HCT116 (cell line): ENCODE measurements at regions not wholly inside any gene's neighbourhood (a gene's known extent, or its start where the extent isn't known, plus 50 kb on each side); places are given as distances from the start of the nearest gene placed in this dataset.
"Not testable (repeated sequence)": the region's sequence is repeated elsewhere in the genome, so short reads cannot be mapped to it uniquely, and the experiment has no call there.

Source experiments
- EZH2 ChIP-seq: fragments of 200-600 bp; sonication (generic); IDR thresholded peaks from 2 replicates; pipeline ENCODE4 v1.6.1; 2017; ENCODE audit warnings: antibody characterized with exemption, mixed run types
- EZH2phosphoT487 ChIP-seq: fragments of 200-600 bp; IDR thresholded peaks from 2 replicates; pipeline ENCODE4 v1.6.1; 2018; ENCODE audit warnings: antibody characterized with exemption, borderline replicate concordance
- FOSL1 ChIP-seq: IDR thresholded peaks from 2 replicates; pipeline ENCODE4 v1.6.1; 2012; ENCODE audit warnings: low read depth
- JUND ChIP-seq: IDR thresholded peaks from 2 replicates; pipeline ENCODE4 v1.6.1; 2012
- POLR2A ChIP-seq: IDR thresholded peaks from 2 replicates; pipeline ENCODE4 v1.7.0; 2011; ENCODE audit warnings: borderline replicate concordance; ENCODE audit not compliant: insufficient read depth, insufficient read length; ENCODE audit errors: extremely low read depth
- POLR2AphosphoS5 ChIP-seq: IDR thresholded peaks from 2 replicates; pipeline ENCODE4 v1.6.1; 2011; ENCODE audit warnings: mild to moderate bottlenecking, low read depth, low read length, moderate library complexity
- RAD21 ChIP-seq: IDR thresholded peaks from 2 replicates; pipeline ENCODE4 v1.6.1; 2012; ENCODE audit warnings: low read depth, mild to moderate bottlenecking
- SRF ChIP-seq: IDR thresholded peaks from 2 replicates; pipeline ENCODE4 v1.6.1; 2012; ENCODE audit warnings: low read depth
- ZFX ChIP-seq: fragments of 450-650 bp; IDR thresholded peaks from 2 replicates; pipeline ENCODE4 v1.6.1; 2017
- TF ChIP-seq, protein P1 (sequence below), 3 experiments: fragments of 200-600 bp in 1 of 3; sonication (generic) in 1 of 3; IDR thresholded peaks in 2 of 3; conservative IDR thresholded peaks in 1 of 3; 2 replicates each; pipeline ENCODE4 v1.5.1; 2012 to 2017; ENCODE audit warnings: low read depth in 2 of 3, low read length in 2 of 3, antibody characterized with exemption in 1 of 3, borderline replicate concordance in 1 of 3, control low read depth in 1 of 3, mild to moderate bottlenecking in 1 of 3, mixed read lengths in 1 of 3, mixed run types in 1 of 3, moderate library complexity in 1 of 3; ENCODE audit not compliant: insufficient read depth in 1 of 3
- TF ChIP-seq, protein P2 (sequence below): IDR thresholded peaks from 2 replicates; pipeline ENCODE4 v1.6.1; 2012

DNA sequence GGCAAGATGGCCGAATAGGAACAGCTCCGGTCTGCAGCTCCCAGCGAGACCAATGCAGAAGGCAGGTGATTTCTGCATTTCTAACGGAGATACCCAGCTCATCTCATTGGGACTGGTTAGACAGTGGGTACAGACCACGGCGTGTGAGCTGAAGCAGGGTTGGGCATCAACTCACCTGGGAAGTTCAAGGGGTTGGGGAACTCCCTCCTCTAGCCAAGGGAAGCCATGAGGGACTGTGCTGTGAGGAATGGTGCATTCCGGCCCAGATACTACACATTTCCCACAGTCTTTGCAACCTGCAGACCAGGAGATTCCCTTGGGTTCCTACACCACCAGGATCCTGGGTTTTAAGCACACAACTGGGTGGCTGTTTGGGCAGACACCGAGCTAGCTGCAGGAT lies 148.0 kb upstream of the PDE4D start:
- TF ChIP-seq FOSL1, POLR2A, JUND, RAD21, EZH2, POLR2AphosphoS5, EZH2phosphoT487, ZFX, SRF: not testable (repeated sequence)
- TF ChIP-seq, protein P1, sequence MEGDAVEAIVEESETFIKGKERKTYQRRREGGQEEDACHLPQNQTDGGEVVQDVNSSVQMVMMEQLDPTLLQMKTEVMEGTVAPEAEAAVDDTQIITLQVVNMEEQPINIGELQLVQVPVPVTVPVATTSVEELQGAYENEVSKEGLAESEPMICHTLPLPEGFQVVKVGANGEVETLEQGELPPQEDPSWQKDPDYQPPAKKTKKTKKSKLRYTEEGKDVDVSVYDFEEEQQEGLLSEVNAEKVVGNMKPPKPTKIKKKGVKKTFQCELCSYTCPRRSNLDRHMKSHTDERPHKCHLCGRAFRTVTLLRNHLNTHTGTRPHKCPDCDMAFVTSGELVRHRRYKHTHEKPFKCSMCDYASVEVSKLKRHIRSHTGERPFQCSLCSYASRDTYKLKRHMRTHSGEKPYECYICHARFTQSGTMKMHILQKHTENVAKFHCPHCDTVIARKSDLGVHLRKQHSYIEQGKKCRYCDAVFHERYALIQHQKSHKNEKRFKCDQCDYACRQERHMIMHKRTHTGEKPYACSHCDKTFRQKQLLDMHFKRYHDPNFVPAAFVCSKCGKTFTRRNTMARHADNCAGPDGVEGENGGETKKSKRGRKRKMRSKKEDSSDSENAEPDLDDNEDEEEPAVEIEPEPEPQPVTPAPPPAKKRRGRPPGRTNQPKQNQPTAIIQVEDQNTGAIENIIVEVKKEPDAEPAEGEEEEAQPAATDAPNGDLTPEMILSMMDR (IDR thresholded peaks at IDR 0.05 in 2 of 3, conservative IDR thresholded peaks at IDR 0.05 in 1 of 3; ENCODE audit: borderline replicate concordance in 1 of 3, insufficient read depth in 1 of 3, low read depth in 2 of 3, low read length in 2 of 3), result not testable (repeated sequence)
- TF ChIP-seq, protein P2, sequence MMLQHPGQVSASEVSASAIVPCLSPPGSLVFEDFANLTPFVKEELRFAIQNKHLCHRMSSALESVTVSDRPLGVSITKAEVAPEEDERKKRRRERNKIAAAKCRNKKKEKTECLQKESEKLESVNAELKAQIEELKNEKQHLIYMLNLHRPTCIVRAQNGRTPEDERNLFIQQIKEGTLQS, result not testable (repeated sequence)
